ENCODE measurements at regions not wholly inside any gene's neighbourhood (a gene's known extent, or its start where the extent isn't known, plus 50 kb on each side); places are given as distances from the start of the nearest gene placed in this dataset.

DNA sequence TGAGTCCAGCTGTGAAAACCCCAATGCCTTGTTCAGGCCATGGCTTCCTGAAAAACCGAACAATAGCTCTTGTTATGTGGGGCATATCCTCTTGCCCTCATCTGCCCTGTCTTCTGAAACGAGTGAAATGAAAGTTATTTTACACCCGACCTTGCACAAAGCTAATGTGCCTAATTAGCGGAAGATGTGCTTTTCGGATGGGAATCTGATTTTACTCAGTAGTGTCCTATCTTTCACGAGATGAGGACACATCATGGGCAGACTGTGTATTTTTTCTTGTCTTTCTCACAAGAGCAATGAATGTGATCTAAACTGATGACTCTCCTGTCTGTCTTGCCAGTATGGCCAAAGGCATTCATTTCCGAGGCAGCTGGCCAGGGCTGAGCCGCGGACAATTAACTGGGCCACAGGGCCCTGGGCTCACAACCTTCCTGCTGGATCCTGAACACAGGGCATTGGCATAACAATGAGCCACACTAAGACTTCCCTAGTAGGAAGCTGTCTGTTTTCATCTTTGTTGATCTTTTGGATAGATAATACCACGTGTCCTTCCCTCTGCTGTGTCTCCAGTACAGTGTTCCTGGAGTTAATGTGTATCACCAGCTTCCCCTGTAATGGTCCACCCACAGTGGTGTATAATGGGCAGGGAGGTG lies 86.0 kb upstream of the HIF1A start (continued):
- TF ChIP-seq CHD1 (IDR thresholded peaks at IDR 0.05; ENCODE audit: low read depth, low read length): no peak
- TF ChIP-seq MXI1 (IDR thresholded peaks at IDR 0.05; ENCODE audit: borderline replicate concordance, low read depth, low read length): no peak

DNA sequence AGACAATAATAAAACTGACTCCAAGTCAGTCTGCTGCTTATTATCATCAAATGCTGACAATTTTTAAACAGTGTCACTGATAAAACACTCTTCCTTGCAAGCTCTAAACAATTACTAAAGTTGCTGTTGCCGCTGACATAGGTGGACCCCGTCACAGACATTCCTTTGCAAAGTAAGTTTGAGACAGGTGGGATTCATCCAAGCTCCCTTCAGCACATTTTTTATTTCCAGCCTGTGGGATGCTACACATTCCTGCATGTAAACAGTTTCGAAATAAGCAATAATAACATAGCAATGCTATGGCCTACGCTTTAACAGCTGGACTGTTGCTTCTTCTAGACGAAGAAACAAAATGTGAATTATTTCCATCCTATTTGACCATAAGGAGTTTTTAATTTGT lies 85.4 kb upstream of the HIF1A start:
- CTCF ChIA-PET: interaction anchor here (1.0 to 1.6 kb wide), 5 partner anchors 58 to 154 kb away, joined by 3 to 4 read pairs (median 3); no protein-coding TSS in a partner anchor
- no peak overlapping the region for H3K4me3 ChIP-seq (ENCODE audit: insufficient read depth, low read depth, low read length)
- no CpG with 5 or more reads among the region's 5 CpGs for WGBS, 2 experiments (ENCODE audit: extremely low coverage in 2 of 2, insufficient read length in 1 of 2)
- peak overlapping the region; percentile 78 for H4K5ac ChIP-seq (ENCODE audit: low read depth, low read length)
- ATAC-seq (ENCODE audit: low read depth) (peak; percentile 59), DNase-seq (peak; percentile 86)
- H3K27me3 ChIP-seq (ENCODE audit: control insufficient read depth, insufficient read depth, low read length): no peaks in the 10 kb centered on the region
- peak overlapping the region; percentile 97 for H2BK5ac ChIP-seq (ENCODE audit: low read depth, low read length, poor library complexity, severe bottlenecking)
- H3K9me1 ChIP-seq (ENCODE audit: insufficient read depth, low read length): peaks cover 17% of the 10 kb centered on the region
- H2BK20ac ChIP-seq (ENCODE audit: low read depth, low read length): peak overlapping the region; percentile 88
- no peak overlapping the region for H2AFZ ChIP-seq (replicated peaks; ENCODE audit: low read length, poor library complexity)
- H2BK120ac ChIP-seq (ENCODE audit: low read depth, low read length): peak overlapping the region; percentile 74; the same call in 1 of the 2 replicates
- TF ChIP-seq CEBPB (IDR thresholded peaks at IDR 0.05; ENCODE audit: low read depth, low read length) (peak; percentile 76), MXI1 (IDR thresholded peaks at IDR 0.05; ENCODE audit: borderline replicate concordance, low read depth, low read length) (no peak)
- H3K4ac ChIP-seq (ENCODE audit: low read depth, low read length): peak overlapping the region; percentile 81
- dilution Hi-C loops (cut with HindIII; ENCODE audit: low sequenced_read_pairs, unreplicated experiment): no loop called here
- H4K20me1 ChIP-seq (ENCODE audit: insufficient read depth, low read length): 0 out of 2 replicates have a peak, but pooled peaks cover 3% of the 10 kb centered on the region
- intact Hi-C loops (cut with micrococcal nuclease): loop anchor here (2.0 kb wide), 2 partner anchors 47 to 85 kb away; partner anchors contain the start of gene HIF1A
- peak overlapping the region; percentile 80; the same call in 1 of the 2 replicates for H3K56ac ChIP-seq (ENCODE audit: extremely low read depth, insufficient read depth, low read length)
- H4K91ac ChIP-seq (ENCODE audit: insufficient read depth, low read depth, low read length): peak overlapping the region; percentile 61
- POLR2A ChIA-PET (ENCODE audit: unreplicated experiment): no interaction called here
- H2BK15ac ChIP-seq (ENCODE audit: low read depth, low read length): peak overlapping the region; percentile 79; the same call in 2 of the 3 replicates
- H4K8ac ChIP-seq (ENCODE audit: low read depth in 2 of 2, low read length in 2 of 2): peak overlapping the region; percentile 28 to 89; a peak in 3 of 4 replicates
- no peaks in the 10 kb centered on the region for H3K36me3 ChIP-seq (ENCODE audit: control insufficient read depth, insufficient read depth, low read length)
- peak overlapping the region; percentile 99 for H3K27ac ChIP-seq (ENCODE audit: insufficient read depth, low read length)
- 0 out of 2 replicates have a peak overlapping the region, but pooled peaks have one; percentile 77 for H3K23ac ChIP-seq (ENCODE audit: low read depth, low read length)
- H3K9me3 ChIP-seq (ENCODE audit: control insufficient read depth, insufficient read depth, low read length): no peaks in the 10 kb centered on the region
- peak overlapping the region; percentile 52; the same call in 1 of the 2 replicates for H3K9ac ChIP-seq (ENCODE audit: low read depth, low read length)
- no peaks in the 10 kb centered on the region for H3K79me1 ChIP-seq (ENCODE audit: low read depth in 1 of 2, low read length in 2 of 2)
- H3K18ac ChIP-seq (ENCODE audit: low read depth, low read length): peak overlapping the region; percentile 90
- peak overlapping the region; percentile 51 for H3K4me2 ChIP-seq (ENCODE audit: low read depth, low read length)
- no peak overlapping the region for H2AK9ac ChIP-seq (replicated peaks; ENCODE audit: low read depth, low read length, poor library complexity)
- BruUV-seq (replicated peaks): no TSS peak
- peak overlapping the region; percentile 91 for H2AK5ac ChIP-seq (ENCODE audit: low read depth, low read length)
- in situ Hi-C loops (cut with MboI; ENCODE audit: low sequenced_read_pairs): no loop called here
- peaks cover 28% of the 10 kb centered on the region for H3K4me1 ChIP-seq (ENCODE audit: control insufficient read depth, insufficient read depth, low read length)
- 0 out of 2 replicates have a peak overlapping the region, but pooled peaks have one; percentile 83 for H3K14ac ChIP-seq (replicated peaks; ENCODE audit: low read depth, low read length)
